ENCODE measurements at regions not wholly inside any gene's neighbourhood (a gene's known extent, or its start where the extent isn't known, plus 50 kb on each side); places are given as distances from the start of the nearest gene placed in this dataset.
"Not testable (repeated sequence)": the region's sequence is repeated elsewhere in the genome, so short reads cannot be mapped to it uniquely, and the experiment has no call there.

DNA sequence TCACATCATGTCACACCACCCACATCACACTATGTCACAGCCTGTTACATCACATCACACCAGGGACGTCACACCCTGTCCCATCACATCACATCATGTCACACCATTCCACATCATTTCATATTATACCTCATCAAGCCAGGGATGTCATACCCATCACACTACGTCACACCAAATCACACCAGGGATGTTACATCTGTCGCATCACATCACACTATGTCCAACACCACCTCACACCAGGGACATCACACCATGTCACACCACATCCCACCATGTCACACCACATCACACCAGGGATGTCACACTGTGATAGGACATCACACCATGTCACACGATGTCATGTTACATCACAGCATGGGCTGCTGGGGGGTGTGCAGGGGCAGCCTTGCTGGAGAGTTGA is 110.6 kb downstream of the TMEM121 start:
- H3K4me3 ChIP-seq (ENCODE audit: low read length) = no peak overlapping the region
- TF ChIP-seq, protein P1, sequence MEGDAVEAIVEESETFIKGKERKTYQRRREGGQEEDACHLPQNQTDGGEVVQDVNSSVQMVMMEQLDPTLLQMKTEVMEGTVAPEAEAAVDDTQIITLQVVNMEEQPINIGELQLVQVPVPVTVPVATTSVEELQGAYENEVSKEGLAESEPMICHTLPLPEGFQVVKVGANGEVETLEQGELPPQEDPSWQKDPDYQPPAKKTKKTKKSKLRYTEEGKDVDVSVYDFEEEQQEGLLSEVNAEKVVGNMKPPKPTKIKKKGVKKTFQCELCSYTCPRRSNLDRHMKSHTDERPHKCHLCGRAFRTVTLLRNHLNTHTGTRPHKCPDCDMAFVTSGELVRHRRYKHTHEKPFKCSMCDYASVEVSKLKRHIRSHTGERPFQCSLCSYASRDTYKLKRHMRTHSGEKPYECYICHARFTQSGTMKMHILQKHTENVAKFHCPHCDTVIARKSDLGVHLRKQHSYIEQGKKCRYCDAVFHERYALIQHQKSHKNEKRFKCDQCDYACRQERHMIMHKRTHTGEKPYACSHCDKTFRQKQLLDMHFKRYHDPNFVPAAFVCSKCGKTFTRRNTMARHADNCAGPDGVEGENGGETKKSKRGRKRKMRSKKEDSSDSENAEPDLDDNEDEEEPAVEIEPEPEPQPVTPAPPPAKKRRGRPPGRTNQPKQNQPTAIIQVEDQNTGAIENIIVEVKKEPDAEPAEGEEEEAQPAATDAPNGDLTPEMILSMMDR (conservative IDR thresholded peaks at IDR 0.05; ENCODE audit: low read length) = no peak
- DNase-seq (ENCODE audit: low read depth) = no peak

DNA sequence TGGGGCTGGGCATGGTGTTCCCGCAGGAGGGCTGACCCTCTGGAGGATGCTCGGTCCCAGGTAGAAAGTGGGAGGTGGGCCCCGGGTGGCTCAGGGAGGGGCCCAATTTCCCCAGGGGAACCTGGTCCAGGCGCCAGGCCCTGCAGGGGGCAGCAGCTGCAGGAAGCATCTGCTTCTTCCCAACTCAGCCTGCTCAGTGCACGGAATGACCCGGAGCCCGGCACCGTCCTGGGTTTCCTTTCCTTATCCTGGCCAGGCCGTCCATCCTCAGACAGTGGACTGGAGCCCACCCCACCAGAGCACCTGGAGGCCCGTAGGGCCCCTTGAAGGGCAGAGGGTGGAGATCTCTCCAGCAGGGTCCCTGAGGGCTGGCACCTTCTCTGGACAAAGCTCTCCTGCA is 111.0 kb downstream of the TMEM121 start:
- DNase-seq (ENCODE audit: low read depth); H3K4me3 ChIP-seq (ENCODE audit: low read length): not testable (repeated sequence)

DNA sequence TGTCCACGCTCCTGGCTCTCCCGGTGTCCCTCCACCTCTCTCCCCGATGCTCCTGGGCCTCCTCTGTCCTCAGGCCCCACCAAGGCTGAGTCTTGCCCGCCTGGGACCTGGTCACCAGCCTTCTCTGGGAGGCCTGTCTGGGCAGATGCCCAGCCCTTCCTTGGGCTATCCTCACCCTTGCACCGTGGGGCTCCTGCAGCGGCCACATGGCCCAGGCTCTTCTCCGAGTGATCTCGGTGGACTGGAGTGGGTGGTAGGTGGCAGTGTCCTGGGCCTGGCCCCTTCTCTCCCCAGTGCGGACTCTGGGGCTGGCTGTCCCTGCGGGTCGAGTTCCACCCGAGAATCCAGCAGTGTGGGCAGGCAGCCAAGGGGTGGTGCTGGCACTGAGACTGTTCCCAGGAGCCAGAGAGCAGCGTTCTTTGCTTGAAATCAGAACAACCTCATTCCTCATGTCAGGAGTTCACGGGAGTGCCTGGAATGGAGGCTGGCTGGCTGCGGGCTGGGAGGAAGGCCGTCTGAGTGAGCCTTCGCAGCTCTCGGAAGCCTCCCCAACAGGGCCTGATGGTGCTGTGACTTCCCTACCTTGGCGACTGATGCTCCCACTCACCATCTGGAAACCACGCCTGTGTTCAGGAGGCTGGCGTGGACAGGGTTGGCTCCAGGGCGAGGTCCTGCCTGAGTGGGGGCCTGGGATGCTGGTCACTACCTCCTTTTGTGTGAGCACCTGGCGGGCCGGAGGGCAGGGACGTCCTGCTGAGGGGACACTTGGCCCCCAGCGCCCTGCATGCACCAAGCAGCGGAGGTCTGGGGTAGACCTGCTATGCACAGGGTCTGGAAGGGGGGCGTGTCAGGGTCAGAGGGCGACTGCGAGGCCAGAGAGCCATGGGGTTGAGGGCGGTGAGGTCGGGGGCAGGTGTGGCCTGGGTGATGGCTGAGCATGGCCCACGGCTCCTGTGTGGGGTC is 113.9 kb downstream of the TMEM121 start:
- not testable (repeated sequence) for H3K4me3 ChIP-seq (ENCODE audit: low read length); DNase-seq (ENCODE audit: low read depth)

DNA sequence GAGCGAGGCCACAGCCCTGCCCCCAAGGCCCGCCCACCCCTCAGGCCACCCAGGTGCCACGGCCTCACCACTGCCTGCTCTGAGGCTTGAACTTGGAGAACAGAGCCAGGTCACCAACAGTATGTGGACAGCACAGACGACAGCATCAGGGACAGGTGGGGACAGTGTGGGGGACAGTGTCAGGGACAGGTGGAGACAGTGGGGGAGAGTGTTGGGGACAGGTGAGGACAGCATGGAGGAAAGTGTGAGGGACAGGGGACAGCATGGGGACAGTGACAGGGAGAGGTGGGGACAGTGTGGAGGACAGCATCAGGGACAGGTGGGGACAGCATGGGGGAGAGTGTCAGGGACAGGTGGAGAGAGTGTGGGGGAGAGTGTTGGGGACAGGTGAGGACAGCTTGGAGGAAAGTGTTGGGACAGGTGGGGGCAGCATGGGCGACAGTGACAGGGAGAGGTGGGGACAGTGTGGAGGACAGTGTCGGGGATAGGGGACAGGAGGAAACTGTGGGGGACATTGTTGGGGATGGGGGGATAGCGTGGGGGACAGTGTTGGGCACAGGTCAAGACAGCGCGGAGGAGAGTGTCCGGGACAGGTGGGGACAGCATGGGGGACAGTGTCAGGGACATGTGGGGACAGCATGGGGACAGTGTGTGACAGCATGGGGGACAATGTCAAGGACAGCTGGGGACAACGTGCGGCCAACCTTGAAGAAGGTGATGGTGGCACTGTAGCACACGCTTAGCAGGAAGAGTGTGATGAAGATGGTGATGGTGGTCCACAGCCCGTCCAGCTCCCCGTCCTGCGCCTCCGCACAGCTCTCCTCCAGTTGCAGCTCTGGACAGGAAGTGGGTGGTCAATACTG is 114.9 kb downstream of the TMEM121 start:
- TF ChIP-seq, protein P1 (conservative IDR thresholded peaks at IDR 0.05; ENCODE audit: low read length) = no peak
- no peak overlapping the region for H3K4me3 ChIP-seq (ENCODE audit: low read length)
- no peak for DNase-seq (ENCODE audit: low read depth)

DNA sequence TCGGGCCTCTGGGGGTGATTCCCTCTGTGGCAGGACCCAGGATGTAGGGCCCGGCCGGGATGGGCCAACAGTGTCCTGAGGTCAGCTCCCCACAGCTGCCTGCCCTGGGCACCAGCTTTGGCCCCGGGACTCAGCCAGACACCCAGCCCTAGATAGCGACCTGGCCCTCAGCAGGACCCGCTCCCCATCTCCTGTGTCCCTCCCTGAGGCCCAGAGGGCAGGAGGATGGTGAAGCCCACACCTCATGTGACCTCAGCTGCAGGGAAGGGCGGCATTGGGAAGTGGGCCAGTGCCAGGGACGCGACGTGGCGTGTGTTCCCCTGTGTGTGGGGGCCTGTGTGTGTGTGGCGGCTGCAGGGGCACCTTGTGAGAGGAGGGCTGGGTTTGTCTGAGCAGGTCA is 115.6 kb downstream of the TMEM121 start:
- not testable (repeated sequence) for H3K4me3 ChIP-seq (ENCODE audit: low read length); DNase-seq (ENCODE audit: low read depth)

DNA sequence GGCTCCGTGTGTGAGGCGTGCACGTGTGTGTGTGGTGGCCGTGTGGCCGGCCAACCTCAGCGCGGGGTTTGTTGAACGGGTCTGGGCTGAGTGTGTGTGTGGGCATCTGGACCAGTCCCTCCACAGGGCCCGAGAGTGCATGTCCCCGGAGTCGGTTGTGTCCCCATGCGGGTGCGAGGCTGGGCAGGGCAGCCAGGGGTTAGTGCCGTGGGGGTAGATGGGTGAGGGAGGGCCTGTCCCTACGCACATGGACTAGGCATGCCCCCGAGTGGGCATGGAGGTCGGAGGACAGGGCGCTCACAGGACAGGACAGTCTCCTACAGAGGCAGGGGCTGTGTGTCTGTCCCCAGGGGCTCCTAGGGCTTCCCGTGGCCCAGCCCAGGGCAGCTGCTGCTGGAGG is 116.1 kb downstream of the TMEM121 start:
- DNase-seq (ENCODE audit: low read depth); H3K4me3 ChIP-seq (ENCODE audit: low read length): not testable (repeated sequence)

DNA sequence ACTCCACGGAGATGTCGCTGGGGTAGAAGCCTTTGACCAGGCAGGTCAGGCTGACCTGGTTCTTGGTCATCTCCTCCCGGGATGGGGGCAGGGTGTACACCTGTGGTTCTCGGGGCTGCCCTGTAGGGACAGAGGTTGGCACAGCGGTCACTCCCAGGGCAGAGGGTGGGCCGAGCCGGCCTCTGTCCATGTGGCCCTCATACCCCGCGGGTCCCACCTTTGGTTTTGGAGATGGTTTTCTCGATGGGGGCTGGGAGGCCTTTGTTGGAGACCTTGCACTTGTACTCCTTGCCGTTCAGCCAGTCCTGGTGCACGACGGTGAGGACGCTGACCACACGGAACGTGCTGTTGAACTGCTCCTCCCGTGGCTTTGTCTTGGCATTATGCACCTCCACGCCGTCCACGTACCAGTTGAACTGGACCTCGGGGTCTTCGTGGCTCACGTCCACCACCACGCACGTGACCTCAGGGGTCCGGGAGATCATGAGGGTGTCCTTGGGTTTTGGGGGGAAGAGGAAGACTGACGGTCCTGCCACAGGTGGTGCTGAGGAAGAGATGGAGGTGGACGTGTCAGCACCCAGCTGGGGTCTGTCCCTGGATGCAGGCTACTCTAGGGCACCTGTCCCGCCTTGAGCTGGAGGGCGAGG is 117.1 kb downstream of the TMEM121 start:
- H3K4me3 ChIP-seq (ENCODE audit: low read length); DNase-seq (ENCODE audit: low read depth): not testable (repeated sequence)

DNA sequence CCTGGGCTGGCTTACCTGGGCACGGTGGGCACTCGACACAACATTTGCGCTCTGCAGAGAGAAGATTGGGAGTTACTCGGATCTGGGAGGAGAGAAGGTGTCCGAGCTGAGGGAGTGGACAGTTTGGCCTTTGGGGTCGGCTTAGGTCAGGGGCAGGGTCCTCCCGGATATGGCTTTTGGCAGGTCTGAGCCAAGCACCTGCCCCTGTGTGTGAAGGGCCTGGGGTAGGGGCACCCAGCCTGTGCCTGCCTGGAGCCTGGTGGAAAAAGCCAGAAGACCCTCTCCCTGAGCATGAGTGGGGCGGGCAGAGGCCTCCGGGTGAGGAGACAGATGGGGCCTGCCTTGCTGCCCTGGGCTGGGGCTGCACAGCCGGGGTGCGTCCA is 117.7 kb downstream of the TMEM121 start:
- not testable (repeated sequence) for H3K4me3 ChIP-seq (ENCODE audit: low read length); DNase-seq (ENCODE audit: low read depth)

DNA sequence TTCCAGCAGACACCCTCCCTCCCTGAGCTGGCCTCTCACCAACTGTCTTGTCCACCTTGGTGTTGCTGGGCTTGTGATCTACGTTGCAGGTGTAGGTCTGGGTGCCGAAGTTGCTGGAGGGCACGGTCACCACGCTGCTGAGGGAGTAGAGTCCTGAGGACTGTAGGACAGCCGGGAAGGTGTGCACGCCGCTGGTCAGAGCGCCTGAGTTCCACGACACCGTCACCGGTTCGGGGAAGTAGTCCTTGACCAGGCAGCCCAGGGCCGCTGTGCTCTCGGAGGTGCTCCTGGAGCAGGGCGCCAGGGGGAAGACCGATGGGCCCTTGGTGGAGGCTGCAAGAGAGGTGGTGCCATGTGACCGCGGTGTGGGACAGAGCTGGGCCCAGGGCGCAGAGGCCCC is 118.1 kb downstream of the TMEM121 start:
- not testable (repeated sequence) for DNase-seq (ENCODE audit: low read depth); H3K4me3 ChIP-seq (ENCODE audit: low read length)

DNA sequence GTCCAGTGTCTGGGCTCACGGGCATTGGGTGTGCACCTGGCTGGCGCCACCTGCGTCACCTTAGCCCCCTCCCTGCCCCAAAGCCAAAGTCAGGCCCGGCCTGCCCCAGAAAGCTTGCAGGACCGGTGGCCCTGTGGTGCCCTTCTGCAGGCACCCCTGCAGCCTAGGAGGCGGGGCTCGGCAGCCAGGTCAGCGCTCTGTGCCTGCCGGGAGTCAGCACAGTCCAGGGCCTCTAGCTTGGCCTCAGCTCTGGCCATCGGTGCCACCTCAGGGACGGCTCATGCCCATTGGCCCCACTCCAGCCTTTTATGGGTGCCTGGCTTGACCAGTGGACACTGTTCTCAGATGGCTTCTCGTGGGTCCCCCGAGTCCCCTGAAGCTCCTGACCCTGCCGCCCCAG is 118.5 kb downstream of the TMEM121 start:
- not testable (repeated sequence) for H3K4me3 ChIP-seq (ENCODE audit: low read length); DNase-seq (ENCODE audit: low read depth)

DNA sequence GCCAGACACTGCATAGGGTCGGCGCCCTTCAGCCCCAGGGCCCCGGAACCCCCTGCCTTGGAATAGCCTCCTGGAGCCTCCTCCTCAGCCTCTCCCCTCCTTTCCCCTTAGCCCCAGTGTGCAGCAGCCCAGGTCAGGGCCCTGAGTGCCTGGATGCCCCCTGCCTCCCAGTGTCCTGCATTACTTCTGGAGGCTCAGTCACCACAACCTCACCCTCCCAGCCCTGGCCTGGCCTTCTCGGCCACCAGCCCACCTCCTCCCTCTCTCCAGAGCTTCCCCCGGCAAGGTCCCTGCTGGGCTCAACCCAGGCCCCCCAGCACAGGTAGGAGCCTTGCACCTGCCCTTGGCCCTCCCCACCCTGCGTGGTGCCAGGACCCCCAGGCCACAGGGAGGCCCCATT is 119.0 kb downstream of the TMEM121 start:
- DNase-seq (ENCODE audit: low read depth); H3K4me3 ChIP-seq (ENCODE audit: low read length): not testable (repeated sequence)

DNA sequence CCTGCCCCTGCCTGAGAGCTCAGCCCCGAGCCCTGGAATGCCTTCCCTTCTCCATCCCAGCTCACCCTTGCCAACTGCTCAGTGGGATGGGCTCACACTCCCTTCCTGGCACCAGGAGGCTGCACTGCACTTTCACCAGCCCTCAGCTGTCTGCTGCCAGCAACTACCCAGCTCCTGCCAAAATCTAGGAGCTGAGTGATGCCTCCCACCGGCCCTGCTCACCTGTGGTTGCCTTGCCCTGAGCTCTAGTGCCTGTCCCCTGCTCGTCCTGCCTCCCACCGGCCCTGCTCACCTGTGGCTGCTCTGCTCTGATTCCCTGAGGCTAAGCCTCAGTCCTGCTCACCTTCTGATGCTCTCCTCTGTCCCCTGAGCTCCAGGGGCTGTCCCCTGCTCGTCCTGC is 119.8 kb downstream of the TMEM121 start:
- TF ChIP-seq, protein P1 (conservative IDR thresholded peaks at IDR 0.05; ENCODE audit: low read length) = no peak
- H3K4me3 ChIP-seq (ENCODE audit: low read length) = no peak overlapping the region
- DNase-seq (ENCODE audit: low read depth) = no peak

DNA sequence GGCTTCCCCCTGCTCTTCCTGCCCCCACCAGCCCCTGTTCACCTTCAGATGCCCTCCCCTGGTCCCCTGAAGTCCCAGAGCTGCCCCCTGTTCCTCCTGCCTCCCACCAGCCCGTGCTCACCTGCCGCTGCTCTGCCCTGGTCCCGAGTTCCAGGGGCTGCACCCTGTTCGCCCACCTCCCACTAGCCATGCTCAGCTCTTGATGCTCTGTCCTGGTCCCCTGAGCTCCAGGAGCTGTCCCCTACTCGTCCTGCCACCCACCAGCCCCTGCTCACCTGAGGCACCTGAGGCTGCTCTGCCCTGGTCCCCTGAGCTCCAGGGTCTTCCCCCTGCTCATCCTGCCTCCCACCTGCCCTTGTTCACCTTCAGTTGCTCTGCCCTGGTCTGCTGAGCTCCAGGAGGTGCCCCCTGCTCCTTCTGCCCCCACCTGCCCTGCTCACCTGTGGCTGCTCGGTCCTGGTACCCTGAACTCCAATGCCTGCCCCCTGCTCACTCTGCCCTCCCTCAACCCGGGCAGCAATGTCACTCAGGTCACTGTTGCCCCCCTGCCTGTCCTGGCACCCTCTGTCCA is 120.4 kb downstream of the TMEM121 start:
- not testable (repeated sequence) for DNase-seq (ENCODE audit: low read depth); H3K4me3 ChIP-seq (ENCODE audit: low read length)

DNA sequence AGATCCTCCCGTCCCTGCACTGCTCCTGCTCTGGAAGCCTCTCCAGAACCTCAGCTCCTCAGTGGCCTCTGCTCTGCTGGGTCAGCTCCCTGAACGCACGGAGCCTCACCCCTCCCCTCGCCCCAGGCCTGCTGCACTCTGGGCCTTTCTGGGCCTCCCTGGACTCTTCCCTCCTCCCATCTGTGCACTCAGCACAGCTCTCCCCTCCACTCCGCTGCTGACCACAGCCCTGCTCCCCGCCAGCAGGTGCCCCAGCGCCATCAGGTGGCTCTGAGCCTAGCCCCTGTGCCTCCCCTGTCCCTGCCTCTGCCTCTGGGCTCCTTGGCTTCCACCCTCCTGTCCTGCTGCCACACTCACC is 121.0 kb downstream of the TMEM121 start:
- DNase-seq (ENCODE audit: low read depth) = not testable (repeated sequence)

More for the DNA sequence above, 121.0 kb downstream of the TMEM121 start:
- not testable (repeated sequence) for H3K4me3 ChIP-seq (ENCODE audit: low read length)
